IgD-negative memory B cell (primary cell): ENCODE measurements at regions not wholly inside any gene's neighbourhood (a gene's known extent, or its start where the extent isn't known, plus 50 kb on each side); places are given as distances from the start of the nearest gene placed in this dataset.

Experiments used
- H3K27ac Mint-ChIP-seq, 3 donors: one replicate each; pipeline ENCODE4 v1.8.0; 2020 to 2022; ENCODE audit warnings: mild to moderate bottlenecking in 3 of 3, mixed read lengths in 3 of 3, moderate library complexity in 1 of 3
- H3K27me3 Mint-ChIP-seq: one replicate; pipeline ENCODE4 v1.8.0; 2021; ENCODE audit warnings: mixed read lengths
- H3K36me3 Mint-ChIP-seq: one replicate; pipeline ENCODE4 v1.8.0; 2020; ENCODE audit warnings: mild to moderate bottlenecking, mixed read lengths
- H3K4me1 Mint-ChIP-seq, 3 donors: one replicate each; pipeline ENCODE4 v1.8.0; 2020 to 2022; ENCODE audit warnings: mixed read lengths in 3 of 3, mild to moderate bottlenecking in 1 of 3
- H3K4me3 Mint-ChIP-seq, 4 donors: one replicate each; pipeline ENCODE4 v1.8.0; 2020 to 2022; ENCODE audit warnings: mild to moderate bottlenecking in 4 of 4, mixed read lengths in 4 of 4, moderate library complexity in 3 of 4
- H3K9me3 Mint-ChIP-seq, 3 donors: one replicate each; pipeline ENCODE4 v1.8.0; 2020 to 2021; ENCODE audit warnings: mixed read lengths in 3 of 3, mild to moderate bottlenecking in 1 of 3

DNA sequence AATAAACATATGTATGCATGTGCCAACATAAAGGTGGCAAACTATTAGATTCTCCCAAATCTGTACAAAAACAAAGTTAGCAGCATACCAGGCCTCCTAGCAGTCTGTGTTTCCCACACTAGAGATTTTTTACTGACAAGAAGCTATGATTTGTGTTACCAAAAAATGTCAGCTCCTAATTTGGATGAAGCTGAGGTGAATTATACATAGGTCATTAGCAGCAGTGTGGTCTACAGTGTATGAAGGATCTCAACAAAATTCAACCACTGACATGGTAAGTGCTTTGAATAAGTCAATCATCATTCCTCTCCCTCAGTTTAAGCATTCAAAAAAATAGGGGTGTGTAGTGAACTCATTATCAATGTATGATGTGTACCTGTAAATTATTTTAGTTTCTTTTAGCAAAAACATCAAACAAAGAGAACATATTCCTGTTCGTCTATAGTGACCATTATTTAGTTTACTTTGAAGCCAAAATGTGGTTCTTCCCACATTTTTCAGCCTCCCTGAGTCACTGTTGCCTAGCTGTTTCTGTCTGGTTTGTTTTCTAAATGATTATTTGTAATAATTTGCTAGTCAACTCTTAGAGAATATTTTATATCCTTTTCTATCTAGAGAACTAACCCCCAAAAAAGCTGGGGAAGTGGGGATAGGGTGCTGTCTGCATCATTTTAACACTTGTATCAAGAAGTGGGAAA is 52.1 kb upstream of the RGMB start:
- peaks cover 1 to 6% (median 4%) of the 10 kb centered on the region in 3 donors for H3K9me3 Mint-ChIP-seq
- no peak overlapping the region for H3K27ac Mint-ChIP-seq
- H3K36me3 Mint-ChIP-seq, result peaks cover 3% of the 10 kb centered on the region
- peaks cover 3% of the 10 kb centered on the region for H3K27me3 Mint-ChIP-seq
- no peak overlapping the region for H3K4me3 Mint-ChIP-seq
- no peaks in the 10 kb centered on the region for H3K4me1 Mint-ChIP-seq

DNA sequence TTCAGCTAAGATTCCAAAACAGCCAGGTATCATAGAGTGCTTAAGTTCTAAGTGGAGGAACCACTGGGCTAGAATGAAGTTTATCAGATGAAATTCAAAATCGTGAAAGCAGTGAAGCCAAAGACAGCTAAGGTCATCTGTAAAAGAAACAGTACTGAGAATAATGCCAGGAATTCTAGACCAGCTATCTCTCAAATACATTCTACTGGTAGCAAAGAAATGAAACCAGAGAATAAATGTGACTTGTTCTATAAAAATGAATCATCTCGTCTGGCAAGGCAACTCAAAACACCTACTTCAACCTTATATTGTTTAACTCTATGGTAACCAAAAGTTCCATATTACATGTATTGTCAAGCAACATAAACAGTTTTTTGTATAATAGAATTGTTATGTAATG is 51.3 kb upstream of the RGMB start:
- Mint-ChIP-seq H3K27ac (no peak overlapping the region), H3K27me3 (peaks cover 3% of the 10 kb centered on the region), H3K9me3 (peaks cover 1 to 6% (median 4%) of the 10 kb centered on the region in 3 donors), H3K36me3 (peaks cover 3% of the 10 kb centered on the region), H3K4me3 (no peak overlapping the region), H3K4me1 (no peaks in the 10 kb centered on the region)

DNA sequence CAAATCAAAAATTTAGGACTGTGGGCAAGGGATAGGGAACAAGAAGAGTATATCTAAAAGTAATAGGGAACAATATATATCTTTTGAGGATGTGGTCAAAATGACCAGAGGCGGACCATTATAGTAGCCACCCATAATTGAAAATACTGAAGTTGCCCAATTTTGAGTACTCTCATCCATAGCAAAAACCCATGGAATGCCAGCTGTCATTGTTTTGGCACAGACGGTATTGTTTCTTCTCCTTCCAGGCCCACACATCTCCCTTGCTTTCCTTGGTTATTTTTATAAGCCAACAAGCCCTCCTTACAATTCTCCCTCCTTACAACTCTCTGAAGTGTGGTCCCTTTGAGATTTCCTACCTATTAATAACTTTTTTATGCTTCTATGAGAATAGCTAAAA is 50.4 kb upstream of the RGMB start:
- H3K27me3 Mint-ChIP-seq, result peaks cover 3% of the 10 kb centered on the region
- H3K36me3 Mint-ChIP-seq, result peaks cover 3% of the 10 kb centered on the region
- no peaks in the 10 kb centered on the region for H3K4me1 Mint-ChIP-seq
- no peak overlapping the region for H3K27ac Mint-ChIP-seq
- H3K9me3 Mint-ChIP-seq, result peaks cover 1 to 6% (median 4%) of the 10 kb centered on the region in 3 donors
- H3K4me3 Mint-ChIP-seq, result no peak overlapping the region
